ENCODE measurements at regions not wholly inside any gene's neighbourhood (a gene's known extent, or its start where the extent isn't known, plus 50 kb on each side); places are given as distances from the start of the nearest gene placed in this dataset.

DNA sequence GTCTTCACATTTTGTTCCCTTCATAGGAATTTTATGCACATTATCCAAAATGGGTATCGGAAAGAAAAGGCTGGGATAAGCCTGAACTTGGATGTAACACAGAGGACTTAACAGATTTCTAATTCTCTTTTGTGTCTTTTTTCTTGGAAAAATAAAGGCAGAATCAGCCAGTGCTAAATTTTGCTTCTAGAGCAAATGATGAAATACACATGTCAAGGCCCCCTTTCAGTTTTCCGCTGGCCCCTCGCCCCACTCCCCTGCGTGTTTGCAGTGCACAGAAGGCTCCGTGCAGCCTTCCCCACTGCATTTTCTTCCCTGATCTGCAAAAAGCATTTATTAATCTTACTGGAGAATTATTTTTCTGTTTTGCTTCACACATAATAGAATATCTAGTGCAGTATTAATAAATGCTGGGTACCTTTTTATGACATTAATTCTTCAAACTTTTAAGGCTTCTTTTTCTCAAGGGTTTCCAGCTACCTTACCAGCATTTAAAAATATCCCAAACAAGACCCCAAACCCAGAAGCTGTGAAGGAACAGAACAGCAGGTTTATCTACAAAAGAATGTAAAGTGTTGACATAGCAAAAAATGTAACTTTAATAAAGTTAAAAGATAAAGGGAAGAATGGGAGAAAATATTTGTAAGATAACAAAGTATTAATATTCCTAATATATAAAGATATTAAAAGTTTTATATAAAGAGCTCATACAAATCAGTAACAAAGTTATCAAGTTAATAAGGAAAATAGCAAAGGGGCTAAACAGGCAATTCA, 81.3 kb upstream of the SPTBN1 start:
- TF ChIP-seq CTCF (conservative IDR thresholded peaks at IDR 0.05; ENCODE audit: low read length) (no peak), EZH2phosphoT487 (IDR thresholded peaks at IDR 0.05; ENCODE audit: borderline replicate concordance, low read depth, low read length) (no peak)

Measured in OCI-LY7 (cell line).